H9 (cell line): ENCODE measurements at regions not wholly inside any gene's neighbourhood (a gene's known extent, or its start where the extent isn't known, plus 50 kb on each side); places are given as distances from the start of the nearest gene placed in this dataset.

Experiments used
- DNase-seq: peaks from one replicate; pipeline ENCODE4 v3.0.0-alpha.2; 2017
- H2AFZ ChIP-seq: one replicate; pipeline ENCODE4 v1.6.1; 2013; ENCODE audit warnings: mild to moderate bottlenecking, low read length, control low read depth, moderate library complexity
- H2AK5ac ChIP-seq: 2 replicates; pipeline ENCODE4 v1.6.1; 2013; ENCODE audit warnings: low read length, control low read depth, mixed read lengths; ENCODE audit not compliant: insufficient read length
- H2BK120ac ChIP-seq: one replicate; pipeline ENCODE4 v1.6.1; 2013; ENCODE audit warnings: low read depth, mild to moderate bottlenecking, low read length, control low read depth, inconsistent platforms; ENCODE audit not compliant: poor library complexity, severe bottlenecking
- H2BK12ac ChIP-seq: 2 replicates; pipeline ENCODE4 v1.6.1; 2013; ENCODE audit warnings: low read length, control low read depth, mixed read lengths, low read depth; ENCODE audit not compliant: insufficient read length
- H2BK15ac ChIP-seq: 2 replicates; pipeline ENCODE4 v1.6.1; 2013; ENCODE audit warnings: low read depth, low read length, control low read depth
- H2BK20ac ChIP-seq: one replicate; pipeline ENCODE4 v1.6.1; 2013; ENCODE audit warnings: low read depth, mild to moderate bottlenecking, low read length, control low read depth, inconsistent platforms; ENCODE audit not compliant: poor library complexity, severe bottlenecking
- H2BK5ac ChIP-seq: 2 replicates; pipeline ENCODE4 v1.6.1; 2013; ENCODE audit warnings: low read length, control low read depth, mixed read lengths; ENCODE audit not compliant: insufficient read length
- H3K14ac ChIP-seq: 2 replicates; pipeline ENCODE4 v1.6.1; 2013; ENCODE audit warnings: low read length, control low read depth; ENCODE audit not compliant: insufficient read depth
- H3K18ac ChIP-seq: 2 replicates; pipeline ENCODE4 v1.6.1; 2013; ENCODE audit warnings: low read depth, mild to moderate bottlenecking, mixed read lengths, low read length, control low read depth; ENCODE audit not compliant: insufficient read length
- H3K23ac ChIP-seq: 2 replicates; pipeline ENCODE4 v1.6.1; 2013; ENCODE audit warnings: low read length, control low read depth, mixed read lengths, low read depth; ENCODE audit not compliant: insufficient read length
- H3K23me2 ChIP-seq: 2 replicates; pipeline ENCODE4 v1.6.1; 2013; ENCODE audit warnings: low read depth, mild to moderate bottlenecking, mixed read lengths, low read length, control low read depth; ENCODE audit not compliant: insufficient read length, poor library complexity, severe bottlenecking
- H3K27ac ChIP-seq: 2 replicates; pipeline ENCODE4 v1.5.1; 2013; ENCODE audit warnings: low read length, control low read depth, mixed read lengths, low read depth; ENCODE audit not compliant: insufficient read length
- H3K27me3 ChIP-seq: 2 replicates; pipeline ENCODE4 v1.6.1; 2013; ENCODE audit warnings: low read length, control low read depth, inconsistent platforms; ENCODE audit not compliant: insufficient read depth
- H3K4ac ChIP-seq: 2 replicates; pipeline ENCODE4 v1.6.1; 2013; ENCODE audit warnings: low read depth, mild to moderate bottlenecking, control low read depth, inconsistent platforms, low read length, moderate library complexity
- H3K4me1 ChIP-seq: 2 replicates; pipeline ENCODE4 v1.6.1; 2013; ENCODE audit warnings: low read length, control low read depth, inconsistent platforms; ENCODE audit not compliant: insufficient read depth
- H3K4me2 ChIP-seq: 2 replicates; pipeline ENCODE4 v1.6.1; 2013; ENCODE audit warnings: low read length, control low read depth, mixed read lengths; ENCODE audit not compliant: insufficient read length, insufficient read depth
- H3K56ac ChIP-seq: 2 replicates; pipeline ENCODE4 v1.6.1; 2013; ENCODE audit warnings: low read depth, mild to moderate bottlenecking, mixed read lengths, low read length, control low read depth; ENCODE audit not compliant: insufficient read length
- H3K79me1 ChIP-seq: 2 replicates; pipeline ENCODE4 v1.6.1; 2013; ENCODE audit warnings: low read depth, mild to moderate bottlenecking, moderate library complexity, low read length, control low read depth, inconsistent platforms; ENCODE audit not compliant: insufficient read depth, poor library complexity, severe bottlenecking
- H3K79me2 ChIP-seq: 2 replicates; pipeline ENCODE4 v1.6.1; 2013; ENCODE audit warnings: low read length, control low read depth, inconsistent platforms; ENCODE audit not compliant: insufficient read depth
- H3K9ac ChIP-seq: 2 replicates; pipeline ENCODE4 v1.6.1; 2013; ENCODE audit warnings: low read length, control low read depth, mixed read lengths; ENCODE audit not compliant: insufficient read length; ENCODE audit errors: extremely low read depth
- H3K9me3 ChIP-seq: one replicate; pipeline ENCODE4 v1.6.1; 2013; ENCODE audit warnings: low read depth, low read length, inconsistent platforms; ENCODE audit not compliant: control insufficient read depth
- H3T11ph ChIP-seq: one replicate; pipeline ENCODE4 v1.6.1; 2013; ENCODE audit warnings: mild to moderate bottlenecking, low read length, control low read depth, inconsistent platforms
- H4K20me1 ChIP-seq: one replicate; pipeline ENCODE4 v1.6.1; 2013; ENCODE audit not compliant: control insufficient read depth, insufficient read length, insufficient read depth
- H4K5ac ChIP-seq: 2 replicates; pipeline ENCODE4 v1.6.1; 2013; ENCODE audit warnings: low read depth, mild to moderate bottlenecking, mixed read lengths, low read length, control low read depth; ENCODE audit not compliant: insufficient read length
- H4K8ac ChIP-seq: replicated peaks from 2 replicates; pipeline ENCODE4 v1.6.1; 2013; ENCODE audit warnings: low read length, control low read depth, mixed read lengths, low read depth; ENCODE audit not compliant: insufficient read length
- H4K91ac ChIP-seq: 2 replicates; pipeline ENCODE4 v1.6.1; 2013; ENCODE audit warnings: low read depth, mild to moderate bottlenecking, moderate library complexity, mixed read lengths, low read length, control low read depth; ENCODE audit not compliant: insufficient read length
- H3K27ac Mint-ChIP-seq, 3 experiments: 2 replicates in 2 of 3; 3 replicates in 1 of 3; pipeline ENCODE4 v1.8.0; 2020 to 2021; ENCODE audit warnings: mixed read lengths in 3 of 3, mild to moderate bottlenecking in 1 of 3, moderate library complexity in 1 of 3
- H3K27me3 Mint-ChIP-seq: 2 replicates; pipeline ENCODE4 v1.8.0; 2021; ENCODE audit warnings: low read depth, mild to moderate bottlenecking, moderate library complexity, mixed read lengths
- H3K36me3 Mint-ChIP-seq, 3 experiments: 2 replicates in 2 of 3; 3 replicates in 1 of 3; pipeline ENCODE4 v1.8.0; 2020 to 2021; ENCODE audit warnings: low read depth in 3 of 3, mixed read lengths in 3 of 3; ENCODE audit not compliant: insufficient read depth in 1 of 3
- H3K4me1 Mint-ChIP-seq, 2 experiments: 2 replicates each; pipeline ENCODE4 v1.8.0; 2020; ENCODE audit warnings: mixed read lengths in 2 of 2
- H3K4me3 Mint-ChIP-seq, 2 experiments: 2 replicates in 1 of 2; 3 replicates in 1 of 2; pipeline ENCODE4 v1.8.0; 2020 to 2021; ENCODE audit warnings: mild to moderate bottlenecking in 2 of 2, mixed read lengths in 2 of 2, moderate library complexity in 1 of 2
- H3K9me3 Mint-ChIP-seq, 2 experiments: 2 replicates in 1 of 2; 3 replicates in 1 of 2; pipeline ENCODE4 v1.8.0; 2020; ENCODE audit warnings: mild to moderate bottlenecking in 2 of 2, mixed read lengths in 2 of 2, moderate library complexity in 1 of 2
- CTCF ChIP-seq: fragments of 200-600 bp; sonication (generic); conservative IDR thresholded peaks from 3 replicates; pipeline ENCODE4 v1.8.0; 2021; ENCODE audit warnings: antibody characterized with exemption, mild to moderate bottlenecking
- WGBS: extraction: QIAGEN DNeasy Blood & Tissue Kit; methylation state at CpG from one replicate; pipeline ENCODE4 v1.1.7; 2013; ENCODE audit warnings: missing lambda C conversion rate, low lambda C conversion rate, mixed read lengths; ENCODE audit not compliant: insufficient read length; ENCODE audit errors: extremely low coverage; 5-methylcytosine and 5-hydroxymethylcytosine counted together

DNA sequence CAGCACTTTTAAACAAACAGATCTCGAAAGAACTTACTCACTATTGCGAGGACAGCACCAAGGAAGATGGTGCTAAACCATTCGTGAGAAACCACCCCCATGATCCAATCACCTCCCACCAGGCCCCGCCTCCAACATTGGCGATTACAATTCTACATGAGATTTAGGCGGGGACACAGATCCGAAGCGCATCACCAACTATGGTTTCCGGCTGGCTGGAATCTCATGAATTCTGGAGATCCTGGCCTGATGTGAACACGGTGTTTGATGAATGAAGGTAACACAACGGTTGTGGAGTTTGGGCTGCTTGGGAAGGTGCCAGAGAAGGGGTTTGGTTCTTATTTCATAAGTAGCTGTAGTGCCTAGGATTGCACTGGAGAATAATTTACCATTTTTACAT, 216.7 kb downstream of the EMX2 start:
- no peak for TF ChIP-seq CTCF
- no peak overlapping the region for H2BK12ac ChIP-seq
- no peak overlapping the region for H4K8ac ChIP-seq
- no peak overlapping the region for H3K18ac ChIP-seq
- H3K27me3 Mint-ChIP-seq, result peaks cover 10% of the 10 kb centered on the region
- no peak for DNase-seq
- no peak overlapping the region for H3T11ph ChIP-seq
- no peaks in the 10 kb centered on the region; a peak in 1 of 7 replicates for H3K36me3 Mint-ChIP-seq
- no peaks in the 10 kb centered on the region for H3K27me3 ChIP-seq
- no CpG with 5 or more reads among the region's 11 CpGs for WGBS
- H3K4ac ChIP-seq, result no peak overlapping the region
- no peak overlapping the region for H2BK15ac ChIP-seq
- no peaks in the 10 kb centered on the region for H3K4me1 ChIP-seq
- no peak overlapping the region for H2BK20ac ChIP-seq
- no peaks in the 10 kb centered on the region for H3K79me2 ChIP-seq
- no peak overlapping the region for H3K56ac ChIP-seq
- H2AK5ac ChIP-seq, result no peak overlapping the region
- no peak overlapping the region for H3K4me3 Mint-ChIP-seq
- H3K79me1 ChIP-seq, result no peaks in the 10 kb centered on the region
- H3K14ac ChIP-seq, result no peak overlapping the region
- H2BK120ac ChIP-seq, result no peak overlapping the region
- H4K20me1 ChIP-seq, result no peaks in the 10 kb centered on the region
- H3K23ac ChIP-seq, result no peak overlapping the region
- no peak overlapping the region for H4K5ac ChIP-seq
- H2BK5ac ChIP-seq, result no peak overlapping the region
- no peak overlapping the region for H3K27ac ChIP-seq
- H3K27ac Mint-ChIP-seq, result no peak overlapping the region; a peak in 1 of 7 replicates
- no peak overlapping the region for H4K91ac ChIP-seq
- H3K9me3 ChIP-seq, result no peaks in the 10 kb centered on the region
- no peak overlapping the region for H2AFZ ChIP-seq
- H3K9ac ChIP-seq, result no peak overlapping the region
- no peak overlapping the region for H3K4me2 ChIP-seq
- peaks cover 14 to 18% of the 10 kb centered on the region in 2 experiments for H3K4me1 Mint-ChIP-seq
- no peaks in the 10 kb centered on the region for H3K9me3 Mint-ChIP-seq
- no peaks in the 10 kb centered on the region for H3K23me2 ChIP-seq
